CD4-positive, CD25-positive, alpha-beta regulatory T cell (primary cell): ENCODE measurements at regions not wholly inside any gene's neighbourhood (a gene's known extent, or its start where the extent isn't known, plus 50 kb on each side); places are given as distances from the start of the nearest gene placed in this dataset.

Experiments
- ATAC-seq, 2 donors: fragments of 150-1000 bp; cut with Tn5 transposase; one replicate each; pipeline ENCODE4 v1.10.0; 2021; ENCODE audit warnings: low read depth in 2 of 2, moderate number of reproducible peaks in 2 of 2, moderate library complexity in 1 of 2
- DNase-seq, 3 donors: peaks; one replicate each; pipeline versions ENCODE4 v3.0.0 to v3.0.0-alpha.2; 2012 to 2022; ENCODE audit warnings: mixed read lengths in 1 of 3
- H3K27ac ChIP-seq: one replicate; pipeline ENCODE4 v1.7.0; 2013; ENCODE audit warnings: mild to moderate bottlenecking, low read length; ENCODE audit not compliant: insufficient read depth, poor library complexity, severe bottlenecking
- H3K27me3 ChIP-seq: one replicate; pipeline ENCODE4 v1.7.0; 2013; ENCODE audit warnings: low read length; ENCODE audit not compliant: control insufficient read depth, insufficient read depth
- H3K36me3 ChIP-seq: one replicate; pipeline ENCODE4 v1.7.0; 2013; ENCODE audit warnings: mild to moderate bottlenecking, low read length, moderate library complexity; ENCODE audit not compliant: control insufficient read depth, insufficient read depth
- H3K4me1 ChIP-seq: 2 replicates; pipeline ENCODE4 v1.7.0; 2013; ENCODE audit warnings: mild to moderate bottlenecking, low read length; ENCODE audit not compliant: insufficient read depth, control insufficient read depth, poor library complexity, severe bottlenecking
- H3K4me3 ChIP-seq: one replicate; pipeline ENCODE4 v1.7.0; 2013; ENCODE audit warnings: low read depth, mild to moderate bottlenecking, low read length, moderate library complexity
- H3K9me3 ChIP-seq, 2 experiments: 1 replicate in 1 of 2; 2 replicates in 1 of 2; pipeline ENCODE4 v1.7.0; 2013; ENCODE audit warnings: low read length in 2 of 2, mild to moderate bottlenecking in 1 of 2, moderate library complexity in 1 of 2; ENCODE audit not compliant: control insufficient read depth in 2 of 2
- H3K27ac Mint-ChIP-seq, 3 donors: one replicate each; pipeline ENCODE4 v1.8.0; 2020 to 2022; ENCODE audit warnings: mild to moderate bottlenecking in 3 of 3, mixed read lengths in 3 of 3, moderate library complexity in 2 of 3
- H3K27me3 Mint-ChIP-seq: one replicate; pipeline ENCODE4 v1.8.0; 2022; ENCODE audit warnings: mild to moderate bottlenecking, mixed read lengths
- H3K36me3 Mint-ChIP-seq: one replicate; pipeline ENCODE4 v1.8.0; 2020; ENCODE audit warnings: mixed read lengths
- H3K4me1 Mint-ChIP-seq, 4 donors: one replicate each; pipeline ENCODE4 v1.8.0; 2020 to 2022; ENCODE audit warnings: mixed read lengths in 4 of 4, mild to moderate bottlenecking in 1 of 4
- H3K4me3 Mint-ChIP-seq, 4 donors: one replicate each; pipeline ENCODE4 v1.8.0; 2020 to 2022; ENCODE audit warnings: mild to moderate bottlenecking in 4 of 4, mixed read lengths in 4 of 4, moderate library complexity in 3 of 4
- H3K9me3 Mint-ChIP-seq, 7 donors: one replicate each; pipeline ENCODE4 v1.8.0; 2020 to 2022; ENCODE audit warnings: mixed read lengths in 7 of 7, mild to moderate bottlenecking in 3 of 7, moderate library complexity in 2 of 7

DNA sequence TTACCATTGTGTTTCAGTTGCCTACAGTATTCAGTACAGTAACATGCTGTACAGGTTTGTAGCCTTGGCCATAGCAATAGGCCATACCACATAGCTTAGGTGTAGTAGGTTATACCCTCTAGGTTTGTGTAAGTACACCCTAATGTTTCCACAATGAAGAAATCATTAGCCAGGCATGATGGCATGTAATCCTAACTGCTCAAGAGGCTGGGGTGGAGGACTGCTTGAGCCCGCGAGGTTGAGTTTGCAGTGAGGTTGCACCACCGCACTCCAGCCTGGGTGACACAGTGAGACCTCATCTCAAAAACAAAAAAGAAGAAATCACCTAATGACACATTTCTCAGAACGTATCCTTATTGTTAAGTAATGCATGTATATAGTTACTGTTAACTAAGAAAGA is 63.2 kb upstream of the KTN1 start:
- Mint-ChIP-seq H3K9me3 (peaks cover 0 to 2% (median 0%) of the 10 kb centered on the region in 7 donors), H3K4me1 (no peaks in the 10 kb centered on the region), H3K4me3 (no peak overlapping the region), H3K36me3 (no peaks in the 10 kb centered on the region), H3K27me3 (peaks cover 12% of the 10 kb centered on the region), H3K27ac (no peak overlapping the region)
- DNase-seq, result no peak
- H3K27ac ChIP-seq, result no peak overlapping the region
- H3K27me3 ChIP-seq, result no peaks in the 10 kb centered on the region
- H3K36me3 ChIP-seq, result no peaks in the 10 kb centered on the region
- H3K4me1 ChIP-seq, result no peaks in the 10 kb centered on the region
- no peak for ATAC-seq
- H3K4me3 ChIP-seq, result no peak overlapping the region
- no peaks in the 10 kb centered on the region for H3K9me3 ChIP-seq

DNA sequence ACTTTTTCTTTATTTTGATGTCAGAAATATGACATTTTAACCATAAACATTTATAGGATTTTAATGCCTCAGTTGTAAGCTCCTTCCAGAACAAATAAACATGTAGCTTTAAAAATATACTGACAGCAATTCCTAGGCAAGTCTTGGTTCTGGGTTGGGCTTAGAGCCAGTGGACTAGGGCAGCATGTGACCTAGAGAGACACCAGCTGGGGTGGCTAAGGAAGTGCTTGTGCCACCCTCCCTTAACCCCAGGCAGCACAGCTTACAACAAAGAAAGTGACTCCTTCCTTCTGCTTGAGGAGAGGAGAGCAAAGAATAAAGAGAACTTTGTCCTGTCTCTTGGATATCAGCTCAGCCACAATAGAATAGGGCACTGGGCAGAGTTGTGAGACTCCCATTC is 61.6 kb upstream of the KTN1 start:
- H3K9me3 Mint-ChIP-seq, result peaks cover 0 to 2% (median 0%) of the 10 kb centered on the region in 7 donors
- H3K36me3 Mint-ChIP-seq, result no peaks in the 10 kb centered on the region
- Histone ChIP-seq H3K9me3 (no peaks in the 10 kb centered on the region), H3K36me3 (no peaks in the 10 kb centered on the region), H3K4me1 (no peaks in the 10 kb centered on the region), H3K27ac (no peak overlapping the region), H3K27me3 (no peaks in the 10 kb centered on the region), H3K4me3 (no peak overlapping the region)
- H3K27me3 Mint-ChIP-seq, result peaks cover 12% of the 10 kb centered on the region
- no peak overlapping the region for H3K4me3 Mint-ChIP-seq
- no peak for ATAC-seq
- DNase-seq, result no peak
- H3K27ac Mint-ChIP-seq, result no peak overlapping the region
- H3K4me1 Mint-ChIP-seq, result no peaks in the 10 kb centered on the region

DNA sequence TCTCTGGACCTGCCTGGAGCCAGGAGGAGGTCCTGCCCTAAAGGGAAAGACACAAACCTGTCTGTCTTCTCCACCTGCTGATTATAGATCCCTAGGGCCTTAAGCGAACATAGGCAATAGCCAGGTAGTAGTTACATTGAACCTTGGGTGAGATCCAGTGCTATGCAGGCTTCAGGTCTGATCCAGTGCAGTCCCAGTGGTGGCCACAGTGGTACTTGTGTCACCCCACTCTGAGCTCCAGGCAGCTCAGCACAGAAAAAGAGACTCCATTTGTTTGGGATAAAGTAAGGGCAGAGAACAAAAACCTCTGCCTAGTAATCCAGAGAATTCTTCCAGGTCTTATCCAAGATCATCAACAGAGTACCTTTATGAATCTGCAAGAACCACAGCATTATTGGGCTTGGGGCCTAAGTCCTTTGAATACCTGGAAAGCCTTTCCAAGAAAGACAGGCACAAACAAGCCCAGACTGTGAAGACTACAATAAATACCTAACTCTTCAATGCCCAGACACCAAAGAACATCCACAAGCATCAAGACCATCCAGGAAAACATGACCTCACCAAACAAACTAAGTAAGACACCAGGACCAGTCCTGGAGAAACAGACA is 60.4 kb upstream of the KTN1 start:
- Mint-ChIP-seq H3K27ac (peak overlapping the region in 1 of 3 donors; percentile 3), H3K4me1 (no peaks in the 10 kb centered on the region), H3K36me3 (no peaks in the 10 kb centered on the region), H3K27me3 (peaks cover 11% of the 10 kb centered on the region), H3K9me3 (peaks cover 0 to 2% (median 0%) of the 10 kb centered on the region in 7 donors), H3K4me3 (no peak overlapping the region)
- Histone ChIP-seq H3K27ac (no peak overlapping the region), H3K27me3 (no peaks in the 10 kb centered on the region), H3K9me3 (no peaks in the 10 kb centered on the region), H3K36me3 (no peaks in the 10 kb centered on the region), H3K4me3 (no peak overlapping the region), H3K4me1 (no peaks in the 10 kb centered on the region)
- ATAC-seq (no peak), DNase-seq (no peak)

DNA sequence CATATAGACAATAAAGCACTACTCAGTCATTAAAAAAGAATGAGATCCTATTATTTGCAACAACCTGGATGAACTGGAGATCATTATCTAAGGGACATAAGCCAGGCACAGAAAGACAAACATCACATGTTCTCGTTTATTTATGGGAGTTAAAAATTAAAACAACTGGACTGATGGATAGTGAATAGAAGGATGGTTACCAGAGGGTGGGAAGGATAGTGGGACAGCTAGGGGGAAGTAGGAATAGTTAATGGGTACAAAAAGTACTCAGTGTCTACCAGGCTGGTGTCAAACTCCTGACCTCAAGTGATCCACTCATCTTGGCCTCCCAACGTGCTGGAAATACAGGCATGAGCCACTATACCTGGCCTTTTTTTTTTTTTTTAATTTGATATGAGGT is 56.7 kb upstream of the KTN1 start:
- no peak overlapping the region for H3K27ac Mint-ChIP-seq
- Histone ChIP-seq H3K27ac (no peak overlapping the region), H3K27me3 (no peaks in the 10 kb centered on the region), H3K36me3 (no peaks in the 10 kb centered on the region), H3K4me1 (no peaks in the 10 kb centered on the region), H3K9me3 (no peaks in the 10 kb centered on the region), H3K4me3 (no peak overlapping the region)
- H3K4me1 Mint-ChIP-seq, result no peaks in the 10 kb centered on the region
- H3K4me3 Mint-ChIP-seq, result no peak overlapping the region
- H3K9me3 Mint-ChIP-seq, result peaks cover 0 to 2% (median 0%) of the 10 kb centered on the region in 7 donors
- no peak for DNase-seq
- no peaks in the 10 kb centered on the region for H3K36me3 Mint-ChIP-seq
- no peak for ATAC-seq
- H3K27me3 Mint-ChIP-seq, result peaks cover 13% of the 10 kb centered on the region
